A549 (cell line): ENCODE measurements at regions not wholly inside any gene's neighbourhood (a gene's known extent, or its start where the extent isn't known, plus 50 kb on each side); places are given as distances from the start of the nearest gene placed in this dataset.

Source experiments
- CBX2 ChIP-seq: fragments of 200-600 bp; sonication (generic); IDR thresholded peaks from 2 replicates; pipeline ENCODE4 v1.6.1; 2016; ENCODE audit warnings: low read depth, mild to moderate bottlenecking, borderline replicate concordance
- CTCF ChIP-seq: fragments of >200 bp; sonication (Bioruptor Twin); formaldehyde crosslinking; IDR thresholded peaks from 3 replicates; pipeline ENCODE4 v1.5.1; 2016
- EP300 ChIP-seq, 2 experiments: fragments of >200 bp; sonication (Bioruptor Twin); formaldehyde crosslinking; IDR thresholded peaks; 2 replicates in 1 of 2; 3 replicates in 1 of 2; pipeline ENCODE4 v1.6.1; 2016 to 2017
- HOXB5 ChIP-seq: fragments of 250-450 bp; sonication (Bioruptor Pico); IDR thresholded peaks from 2 replicates; pipeline ENCODE4 v1.5.0; 2020; ENCODE audit warnings: mild to moderate bottlenecking, moderate library complexity
- MAX ChIP-seq: IDR thresholded peaks from 2 replicates; pipeline ENCODE4 v1.6.1; 2012
- POLR2A ChIP-seq: IDR thresholded peaks from 2 replicates; pipeline ENCODE4 v1.6.1; 2012; ENCODE audit warnings: mild to moderate bottlenecking, low read length
- POLR2AphosphoS2 ChIP-seq: conservative IDR thresholded peaks from 2 replicates; pipeline ENCODE4 v1.6.1; 2012; ENCODE audit warnings: low read length, improper control_type of control experiment, inconsistent platforms
- REST ChIP-seq: fragments of 200-600 bp; sonication (generic); IDR thresholded peaks from 2 replicates; pipeline ENCODE4 v1.6.1; 2016; ENCODE audit warnings: antibody characterized with exemption, mild to moderate bottlenecking, moderate library complexity
- RFX5 ChIP-seq: fragments of 450-650 bp; IDR thresholded peaks from 2 replicates; pipeline ENCODE4 v1.7.1; 2014; ENCODE audit warnings: antibody characterized with exemption, mild to moderate bottlenecking, moderate library complexity
- TP53 ChIP-seq: fragments of 250-450 bp; sonication (Bioruptor Pico); IDR thresholded peaks from 2 replicates; pipeline ENCODE4 v1.5.0; 2021; ENCODE audit warnings: mild to moderate bottlenecking, moderate library complexity
- USF2 ChIP-seq: fragments of 450-650 bp; IDR thresholded peaks from 2 replicates; pipeline ENCODE4 v1.6.1; 2014; ENCODE audit warnings: antibody characterized with exemption

GRCh38 chr4:23305026-23305425 is 584.8 kb downstream of the PPARGC1A start:
- no peak for TF ChIP-seq USF2
- TF ChIP-seq CBX2 = no peak
- no peak for TF ChIP-seq TP53 (CRISPR knock-in tag)
- TF ChIP-seq POLR2A = no peak
- no peak for TF ChIP-seq CTCF
- TF ChIP-seq MAX = no peak
- no peak for TF ChIP-seq POLR2AphosphoS2
- no peak for TF ChIP-seq RFX5
- no peak for TF ChIP-seq EP300 (IDR thresholded peaks at IDR 0.05)
- TF ChIP-seq HOXB5 = no peak
- TF ChIP-seq REST = no peak
